H7 (cell line): ENCODE measurements at regions not wholly inside any gene's neighbourhood (a gene's known extent, or its start where the extent isn't known, plus 50 kb on each side); places are given as distances from the start of the nearest gene placed in this dataset.

Experiments used
- DNase-seq: peaks from one replicate; pipeline ENCODE4 v3.0.0; 2012
- H3K27me3 ChIP-seq: 2 replicates; pipeline ENCODE4 v1.6.0; 2011; ENCODE audit warnings: mild to moderate bottlenecking, low read length; ENCODE audit not compliant: control insufficient read depth, insufficient read depth
- H3K36me3 ChIP-seq: replicated peaks from 2 replicates; pipeline ENCODE4 v1.5.1; 2011; ENCODE audit warnings: low read length; ENCODE audit not compliant: control insufficient read depth, insufficient read depth
- H3K4me3 ChIP-seq: 2 replicates; pipeline ENCODE4 v1.5.1; 2011; ENCODE audit warnings: low read depth, mild to moderate bottlenecking, control low read depth, low read length, moderate library complexity; ENCODE audit not compliant: insufficient read depth

GRCh38 chr10:44020322-44021111 lies 364.4 kb downstream of the CXCL12 start:
- DNase-seq: no peak
- Histone ChIP-seq H3K36me3 (no peaks in the 10 kb centered on the region), H3K27me3 (no peaks in the 10 kb centered on the region), H3K4me3 (no peak overlapping the region)

DNA sequence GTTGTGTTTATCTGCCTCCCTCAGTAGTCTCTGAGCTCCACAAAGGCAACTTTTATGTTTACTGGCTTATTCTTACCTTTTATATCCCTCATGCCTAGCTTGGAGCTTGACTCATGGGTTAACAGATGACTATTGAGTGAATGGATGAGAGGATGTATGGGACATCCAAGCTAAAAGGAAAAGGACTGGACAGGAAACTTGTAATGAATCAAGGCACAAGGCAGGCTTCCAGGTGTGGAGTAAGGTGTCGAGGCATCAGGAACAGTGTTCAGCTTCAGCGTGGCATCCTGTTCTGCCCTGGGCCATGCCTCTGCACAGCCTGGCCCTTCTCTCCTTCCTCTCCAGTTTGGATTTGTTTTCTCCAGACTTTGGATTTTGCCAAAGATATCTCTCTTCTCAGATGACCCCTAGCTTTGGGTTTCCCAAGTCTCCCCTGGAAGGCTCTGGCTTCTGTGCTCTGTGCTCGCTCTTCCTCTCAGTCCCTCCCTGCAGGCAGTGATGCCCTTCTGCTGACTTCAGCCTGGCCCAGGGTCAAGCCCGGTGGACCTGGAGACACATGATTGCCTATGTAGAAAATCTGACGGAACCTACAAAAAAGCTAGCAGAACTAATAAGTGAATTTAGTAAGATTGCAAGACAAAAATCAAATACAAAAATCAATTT lies 367.3 kb downstream of the CXCL12 start:
- DNase-seq: no peak
- Histone ChIP-seq H3K4me3 (no peak overlapping the region), H3K27me3 (no peaks in the 10 kb centered on the region), H3K36me3 (no peaks in the 10 kb centered on the region)

- no peak for DNase-seq
These were observed 368.1 kb downstream of the CXCL12 start for GRCh38 chr10:44016589-44017482.

GRCh38 chr10:44015702-44016500 lies 367.2 kb upstream of the ZNF32 start:
- DNase-seq: no peak
- H3K4me3 ChIP-seq: no peak overlapping the region
- no peaks in the 10 kb centered on the region for H3K27me3 ChIP-seq
- no peaks in the 10 kb centered on the region for H3K36me3 ChIP-seq

More at GRCh38 chr10:44016589-44017482, 368.1 kb downstream of the CXCL12 start:
- no peaks in the 10 kb centered on the region for H3K27me3 ChIP-seq
- no peaks in the 10 kb centered on the region for H3K36me3 ChIP-seq
- H3K4me3 ChIP-seq: no peak overlapping the region

DNA sequence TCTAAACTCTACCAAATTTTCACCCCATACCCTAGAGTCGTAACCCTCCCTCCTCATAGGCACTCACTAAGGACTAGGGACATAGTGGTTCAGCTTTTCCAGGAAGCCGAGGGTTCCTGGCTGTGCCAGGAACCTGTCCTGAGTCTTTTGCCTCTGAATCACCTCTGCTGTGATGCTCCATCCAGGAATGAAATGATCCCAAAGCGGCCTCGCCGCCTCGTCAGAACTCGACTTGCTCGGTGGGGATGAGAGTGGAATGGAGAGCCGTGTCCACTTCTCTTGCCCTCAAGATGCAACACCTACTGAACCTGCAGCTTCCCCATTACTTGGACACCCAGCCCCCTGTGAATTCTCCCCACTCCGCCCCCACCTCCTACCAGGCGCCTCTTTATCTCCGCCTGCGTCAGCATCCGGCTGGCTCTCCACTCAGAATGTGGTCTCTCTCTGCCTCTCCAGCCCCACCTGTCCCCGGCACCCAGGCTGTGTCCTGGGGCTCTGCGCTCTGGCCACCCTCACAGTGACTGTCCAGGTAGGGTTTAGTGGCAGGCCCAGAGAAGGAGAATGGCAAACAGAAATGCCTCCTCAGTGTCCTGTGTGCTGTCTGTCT lies 366.1 kb upstream of the ZNF32 start:
- H3K36me3 ChIP-seq: no peaks in the 10 kb centered on the region
- no peak overlapping the region for H3K4me3 ChIP-seq
- H3K27me3 ChIP-seq: no peaks in the 10 kb centered on the region
- no peak for DNase-seq

DNA sequence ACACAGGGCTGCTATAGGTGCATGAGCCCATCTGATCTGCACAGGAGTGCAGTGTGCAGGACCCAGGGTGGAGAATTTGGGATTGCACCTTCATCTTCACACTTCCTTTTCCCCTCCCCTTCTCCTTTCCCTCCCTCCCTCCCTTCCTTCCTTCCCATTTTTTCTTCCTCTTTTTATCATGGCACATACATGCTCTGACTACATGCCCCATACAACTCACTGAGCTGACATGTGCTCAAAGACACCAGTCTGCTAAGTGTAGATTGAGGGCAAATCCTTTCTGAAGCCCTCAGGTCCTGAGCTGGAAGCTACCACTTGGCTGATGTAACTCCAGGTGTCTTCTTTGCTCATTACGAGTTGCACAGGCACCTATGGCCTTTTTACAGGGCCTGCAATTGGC lies 365.3 kb upstream of the ZNF32 start:
- no peak overlapping the region for H3K4me3 ChIP-seq
- no peaks in the 10 kb centered on the region for H3K36me3 ChIP-seq
- no peaks in the 10 kb centered on the region for H3K27me3 ChIP-seq
- DNase-seq: no peak

GRCh38 chr10:44012921-44013320 lies 364.2 kb upstream of the ZNF32 start:
- H3K4me3 ChIP-seq: no peak overlapping the region
- no peaks in the 10 kb centered on the region for H3K27me3 ChIP-seq
- no peak for DNase-seq
- no peaks in the 10 kb centered on the region for H3K36me3 ChIP-seq

DNA sequence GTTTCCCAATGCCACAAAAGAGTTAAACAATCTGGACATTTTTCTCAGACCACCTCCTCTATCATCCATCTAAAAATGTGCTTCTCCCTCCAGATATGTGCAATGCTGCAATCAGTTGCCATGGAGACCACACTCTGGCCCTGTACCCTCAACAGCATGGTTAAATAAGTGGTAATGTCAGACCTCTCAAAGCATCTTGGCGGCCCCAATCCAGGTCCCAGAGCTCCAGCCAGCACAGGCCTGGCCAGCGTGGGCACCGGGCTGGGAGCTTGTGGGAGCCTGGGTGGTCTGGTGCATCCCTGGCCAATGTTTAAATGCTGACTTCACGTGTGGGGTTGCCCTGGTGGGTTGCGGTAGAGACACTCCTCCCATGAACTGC lies 362.9 kb upstream of the ZNF32 start:
- Histone ChIP-seq H3K4me3 (no peak overlapping the region), H3K36me3 (no peaks in the 10 kb centered on the region), H3K27me3 (no peaks in the 10 kb centered on the region)
- no peak for DNase-seq

- no peak for DNase-seq
- H3K27me3 ChIP-seq: no peaks in the 10 kb centered on the region
- H3K4me3 ChIP-seq: no peak overlapping the region
- no peaks in the 10 kb centered on the region for H3K36me3 ChIP-seq
These were observed 362.4 kb upstream of the ZNF32 start for GRCh38 chr10:44010873-44011602.

DNA sequence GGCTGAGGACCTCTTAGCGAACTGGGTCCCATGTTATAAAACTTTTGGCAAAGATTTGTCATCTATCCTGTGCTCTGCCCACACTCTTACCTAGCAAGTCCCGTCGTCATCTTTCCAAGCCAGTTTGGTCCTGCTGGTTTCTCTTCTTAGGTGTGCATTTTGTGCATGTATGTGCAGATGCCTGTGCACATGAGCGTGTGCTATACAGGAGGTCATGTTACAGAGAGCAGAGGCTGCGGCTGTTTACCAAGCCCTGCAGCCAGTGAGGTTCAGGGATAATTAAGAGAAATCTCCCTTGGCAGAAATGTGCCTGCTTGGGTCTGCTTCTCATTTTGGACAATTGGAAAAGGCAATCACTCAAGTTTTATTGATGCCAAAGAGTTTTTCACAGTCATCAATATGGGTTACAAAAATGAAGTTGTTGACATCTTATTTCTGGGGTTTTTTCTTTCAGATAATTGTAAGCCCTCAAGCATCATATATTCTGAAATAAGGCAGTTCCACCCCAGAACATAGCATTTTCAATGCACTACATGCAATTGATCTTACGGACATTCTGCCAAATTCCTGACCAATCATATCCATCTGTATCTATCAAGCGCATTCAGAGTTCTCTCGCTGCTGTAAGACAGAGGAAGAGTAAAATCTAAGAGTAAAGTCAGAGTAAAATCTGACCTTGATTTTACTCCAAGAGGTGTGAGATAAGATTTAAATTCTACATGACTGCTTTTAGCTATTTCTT lies 361.4 kb upstream of the ZNF32 start:
- no peak for DNase-seq
- Histone ChIP-seq H3K4me3 (no peak overlapping the region), H3K36me3 (no peaks in the 10 kb centered on the region), H3K27me3 (no peaks in the 10 kb centered on the region)

DNA sequence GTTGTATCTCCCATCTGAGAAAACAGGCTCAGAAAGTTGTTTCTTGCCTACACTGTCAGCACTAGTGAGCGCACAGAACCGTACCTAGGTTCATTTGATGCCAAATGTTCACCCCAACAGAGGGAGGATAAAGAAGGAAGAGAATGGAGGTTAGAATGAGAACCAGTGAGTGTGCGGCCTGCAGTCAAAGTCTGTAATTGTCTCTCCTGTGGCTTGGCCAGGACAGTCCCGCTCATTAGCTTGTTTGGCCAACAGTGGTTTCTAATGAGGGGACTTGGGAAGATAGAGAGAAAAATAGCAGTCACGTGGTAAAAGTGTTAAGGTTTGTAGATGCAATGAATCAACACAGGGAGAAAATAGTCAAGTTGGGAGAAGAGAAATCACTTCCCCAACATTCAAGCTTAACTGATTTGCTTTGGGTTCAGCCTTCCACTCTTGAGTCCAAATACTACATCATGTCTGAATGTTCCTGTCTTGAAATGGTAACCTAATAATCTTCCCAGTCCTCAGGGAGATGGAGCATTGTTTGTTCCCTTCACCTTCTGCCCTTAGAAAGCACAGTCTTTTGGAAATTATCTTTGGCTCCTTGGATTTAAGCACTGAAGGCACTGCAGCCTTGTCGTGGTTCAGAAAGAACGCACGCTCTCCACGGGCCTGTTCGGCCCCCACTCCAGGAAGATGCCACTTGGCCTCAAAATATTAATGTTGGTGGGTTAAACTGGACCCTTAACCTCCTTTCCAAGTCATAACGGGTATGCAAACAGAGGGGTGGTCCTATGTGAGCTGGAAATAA lies 360.4 kb upstream of the ZNF32 start:
- H3K27me3 ChIP-seq: no peaks in the 10 kb centered on the region
- H3K36me3 ChIP-seq: no peaks in the 10 kb centered on the region

DNA sequence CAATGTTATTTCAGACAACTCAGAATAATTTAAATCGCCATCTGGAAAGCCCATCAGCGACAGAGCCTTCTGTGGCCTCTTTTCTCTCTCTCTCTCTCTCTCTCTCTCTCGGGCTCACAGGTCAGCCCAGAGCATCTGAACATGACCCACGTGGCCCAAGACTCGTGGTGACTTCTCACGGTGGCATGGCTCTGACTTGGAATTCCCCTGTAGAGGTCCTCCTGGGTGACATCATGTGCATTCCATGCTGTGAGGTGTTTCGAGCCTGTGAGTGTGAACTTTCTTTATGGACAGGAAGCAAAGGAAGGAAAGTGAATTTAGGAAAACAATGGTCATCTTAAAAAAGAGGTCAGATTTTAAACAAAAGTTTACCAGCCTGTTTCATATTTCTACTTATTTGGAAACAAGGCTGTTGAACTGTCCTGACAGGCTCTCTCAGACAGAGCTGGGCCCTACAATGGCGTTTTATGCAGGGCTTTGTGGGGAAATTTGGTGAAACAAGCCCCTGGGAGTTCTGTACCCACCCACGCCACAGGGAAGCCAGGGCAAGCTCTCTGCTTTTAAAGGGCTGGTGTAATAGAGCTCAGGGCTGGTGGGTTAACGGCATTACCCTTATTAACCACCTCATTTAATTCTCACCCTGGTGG lies 359.7 kb upstream of the ZNF32 start:
- Histone ChIP-seq H3K36me3 (no peaks in the 10 kb centered on the region), H3K4me3 (no peak overlapping the region), H3K27me3 (no peaks in the 10 kb centered on the region)
- no peak for DNase-seq

More for the DNA sequence above, 360.4 kb upstream of the ZNF32 start:
- no peak for DNase-seq
- H3K4me3 ChIP-seq: no peak overlapping the region
